ENCODE measurements at regions not wholly inside any gene's neighbourhood (a gene's known extent, or its start where the extent isn't known, plus 50 kb on each side); places are given as distances from the start of the nearest gene placed in this dataset.

GRCh38 chr2:139457873-139458272 is 677.7 kb upstream of the NXPH2 start:
- ChIA-PET POLR2A (no interaction called here), CTCF (no interaction called here)
- H3K4me3 ChIP-seq (ENCODE audit: low read depth, low read length): no peak overlapping the region
- no peak for TF ChIP-seq CTCF (IDR thresholded peaks at IDR 0.05; ENCODE audit: insufficient read depth, low read length, missing control alignments)
- no peak for DNase-seq (ENCODE audit: low read depth, low spot score)

- H3K4me3 ChIP-seq (ENCODE audit: low read depth, low read length): no peak overlapping the region
- no peak for DNase-seq (ENCODE audit: low read depth, low spot score)
- ChIA-PET CTCF (no interaction called here), POLR2A (no interaction called here)
- TF ChIP-seq CTCF (IDR thresholded peaks at IDR 0.05; ENCODE audit: insufficient read depth, low read length, missing control alignments): no peak
These were observed 674.1 kb upstream of the NXPH2 start for GRCh38 chr2:139454251-139454650.

DNA sequence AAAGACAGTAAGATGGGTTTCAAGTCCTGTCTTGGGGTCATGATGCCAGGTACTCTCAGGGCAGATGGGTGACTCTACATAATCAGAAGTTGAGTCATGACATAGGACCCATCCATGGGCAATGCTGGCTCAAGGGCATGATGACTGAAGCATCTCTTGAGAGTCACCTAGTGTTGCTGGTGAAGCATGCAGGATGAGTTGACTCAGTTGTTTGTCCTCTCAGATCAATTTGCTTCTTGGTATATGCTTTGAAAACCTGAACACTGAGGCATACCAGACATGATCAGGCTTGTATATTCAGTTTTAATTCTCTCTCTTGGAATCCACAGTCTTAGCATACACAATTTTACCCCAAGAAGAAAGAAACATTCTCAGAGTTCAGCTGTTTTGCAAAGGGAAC is 658.9 kb upstream of the NXPH2 start:
- no peak overlapping the region for H3K4me3 ChIP-seq (ENCODE audit: low read depth, low read length)
- TF ChIP-seq CTCF (IDR thresholded peaks at IDR 0.05; ENCODE audit: insufficient read depth, low read length, missing control alignments): no peak
- CTCF ChIA-PET: no interaction called here
- POLR2A ChIA-PET: no interaction called here
- DNase-seq (ENCODE audit: low read depth, low spot score): no peak

- ChIA-PET POLR2A (no interaction called here), CTCF (no interaction called here)
- DNase-seq (ENCODE audit: low read depth, low spot score): no peak
- no peak overlapping the region for H3K4me3 ChIP-seq (ENCODE audit: low read depth, low read length)
- no peak for TF ChIP-seq CTCF (IDR thresholded peaks at IDR 0.05; ENCODE audit: insufficient read depth, low read length, missing control alignments)
These were observed 658.3 kb upstream of the NXPH2 start for GRCh38 chr2:139438478-139438877.

- POLR2A ChIA-PET: no interaction called here
- CTCF ChIA-PET: no interaction called here
- H3K4me3 ChIP-seq (ENCODE audit: low read depth, low read length): no peak overlapping the region
- DNase-seq (ENCODE audit: low read depth, low spot score): no peak
- TF ChIP-seq CTCF (IDR thresholded peaks at IDR 0.05; ENCODE audit: insufficient read depth, low read length, missing control alignments): no peak
These were observed 647.0 kb upstream of the NXPH2 start for GRCh38 chr2:139427164-139427563.

GRCh38 chr2:139424101-139424500 is 643.9 kb upstream of the NXPH2 start:
- DNase-seq (ENCODE audit: low read depth, low spot score): no peak
- ChIA-PET CTCF (no interaction called here), POLR2A (no interaction called here)
- H3K4me3 ChIP-seq (ENCODE audit: low read depth, low read length): no peak overlapping the region
- no peak for TF ChIP-seq CTCF (IDR thresholded peaks at IDR 0.05; ENCODE audit: insufficient read depth, low read length, missing control alignments)

All from AG04449 (cell line).